ENCODE measurements at regions not wholly inside any gene's neighbourhood (a gene's known extent, or its start where the extent isn't known, plus 50 kb on each side); places are given as distances from the start of the nearest gene placed in this dataset.

DNA sequence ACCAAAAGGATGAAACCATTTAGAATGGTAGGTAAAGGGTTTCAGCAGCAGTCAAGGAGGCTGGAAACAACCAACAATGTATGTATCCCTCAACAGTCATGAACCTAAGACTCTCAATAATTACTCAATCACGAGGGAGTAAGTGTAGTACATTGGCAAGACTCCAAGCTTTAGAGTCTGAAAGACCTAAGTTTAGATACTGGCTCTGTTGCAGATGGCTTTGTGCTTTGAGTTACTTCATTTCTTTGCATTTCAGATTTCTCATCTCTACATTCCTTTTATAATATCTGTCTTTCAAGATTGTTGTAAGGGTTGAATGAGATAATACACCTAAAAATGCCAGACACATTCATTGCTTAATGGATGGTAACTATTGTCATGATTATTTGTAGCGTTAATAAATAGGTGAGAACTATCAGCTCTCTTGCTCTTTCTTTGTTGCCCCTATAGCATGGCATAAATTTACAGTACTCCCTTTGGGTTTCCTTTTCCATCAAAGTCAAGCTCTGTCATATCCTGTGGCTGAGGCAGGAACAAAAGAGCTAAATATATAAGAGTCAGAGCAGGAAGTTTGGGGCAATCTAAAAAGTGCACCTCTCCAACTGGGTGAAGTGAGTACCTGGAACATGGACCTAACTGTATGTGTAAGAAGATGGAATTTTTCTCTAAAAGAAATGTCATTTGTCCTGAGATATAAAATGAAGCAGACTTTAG is 228.2 kb upstream of the ZC3H12C start:
- Mint-ChIP-seq H3K27ac (no peak overlapping the region), H3K4me3 (no peak overlapping the region)
- intact Hi-C loops (cut with micrococcal nuclease) = no loop called here

DNA sequence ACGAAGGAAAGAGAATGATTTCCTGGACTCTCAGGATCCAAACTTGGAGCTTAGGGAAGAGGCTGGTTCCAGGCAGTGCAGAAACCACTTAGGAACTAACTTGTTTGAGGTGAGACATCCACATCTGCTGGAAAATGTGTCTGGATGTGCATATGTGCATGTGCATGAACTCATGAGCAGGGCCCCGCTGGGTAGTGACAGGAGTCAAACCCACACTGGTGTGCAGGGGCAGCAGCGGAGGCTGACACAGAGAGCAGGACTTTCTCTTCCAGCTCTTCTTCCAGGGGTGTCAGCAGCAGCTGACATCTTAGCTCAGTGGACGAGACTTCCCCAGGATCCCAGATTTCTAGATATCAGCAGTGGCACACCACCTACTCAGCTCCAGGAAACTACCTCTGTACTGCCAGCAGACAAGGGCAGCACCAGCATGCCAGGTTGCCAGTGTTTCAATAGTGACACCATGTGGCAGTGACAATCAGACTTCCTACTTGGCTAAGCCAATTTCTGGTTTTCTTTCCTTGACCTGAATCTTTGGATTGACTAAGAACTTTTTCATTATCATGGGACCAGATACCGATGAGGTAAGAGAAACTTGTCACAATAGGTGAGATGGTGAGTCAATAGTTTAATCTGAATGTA is 227.5 kb upstream of the ZC3H12C start:
- Mint-ChIP-seq H3K36me3 (ENCODE audit: low read depth) (no peaks in the 10 kb centered on the region), H3K4me1 (ENCODE audit: low read depth) (no peaks in the 10 kb centered on the region), H3K4me3 (no peak overlapping the region), H3K27ac (no peak overlapping the region), H3K9me3 (no peaks in the 10 kb centered on the region), H3K27me3 (no peaks in the 10 kb centered on the region)
- intact Hi-C loops (cut with micrococcal nuclease) = no loop called here

More for the DNA sequence above, 228.2 kb upstream of the ZC3H12C start:
- Mint-ChIP-seq H3K36me3 (ENCODE audit: low read depth) (no peaks in the 10 kb centered on the region), H3K9me3 (no peaks in the 10 kb centered on the region), H3K27me3 (no peaks in the 10 kb centered on the region), H3K4me1 (ENCODE audit: low read depth) (no peaks in the 10 kb centered on the region)

DNA sequence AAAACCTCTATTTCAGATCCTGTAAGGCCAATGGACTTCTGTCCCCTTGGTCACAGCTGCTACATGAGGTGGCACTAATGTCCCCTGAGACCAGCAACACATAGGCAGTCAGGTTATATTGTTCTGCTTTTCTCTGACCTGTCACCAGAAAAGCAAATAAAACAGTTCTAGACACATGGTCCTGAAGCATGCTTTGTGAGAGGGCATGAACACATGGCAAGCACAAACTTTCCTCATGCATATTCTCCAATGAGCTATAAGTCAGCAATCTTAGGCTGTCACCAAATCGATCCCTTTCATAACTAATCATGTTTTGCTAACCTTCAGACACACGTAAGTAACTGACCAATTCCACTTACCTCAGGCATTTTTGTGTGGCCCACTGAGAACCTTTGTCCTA is 225.4 kb upstream of the ZC3H12C start:
- Mint-ChIP-seq H3K27ac (no peak overlapping the region), H3K9me3 (no peaks in the 10 kb centered on the region), H3K4me1 (ENCODE audit: low read depth) (no peaks in the 10 kb centered on the region), H3K36me3 (ENCODE audit: low read depth) (no peaks in the 10 kb centered on the region), H3K27me3 (no peaks in the 10 kb centered on the region), H3K4me3 (no peak overlapping the region)
- intact Hi-C loops (cut with micrococcal nuclease) = no loop called here

DNA sequence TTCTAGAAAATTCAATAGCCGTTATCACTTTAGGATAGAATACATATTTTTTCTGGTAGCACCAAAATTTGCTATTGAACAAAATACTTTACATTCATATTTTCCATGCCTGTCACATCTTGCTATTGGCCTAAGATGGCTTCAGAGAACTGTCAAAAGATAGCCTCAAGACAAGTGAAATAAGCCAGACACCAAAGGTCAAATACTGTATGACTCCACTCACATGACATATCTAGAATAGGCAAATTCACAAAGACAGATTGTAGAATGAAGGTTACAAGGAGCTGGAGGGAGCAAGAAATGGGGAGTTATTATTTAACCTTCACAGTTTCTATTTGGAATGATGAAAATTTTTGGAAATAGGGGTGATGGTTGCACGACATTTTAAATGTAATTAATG is 223.7 kb upstream of the ZC3H12C start:
- Mint-ChIP-seq H3K4me3 (no peak overlapping the region), H3K4me1 (ENCODE audit: low read depth) (no peaks in the 10 kb centered on the region), H3K36me3 (ENCODE audit: low read depth) (no peaks in the 10 kb centered on the region), H3K27ac (no peak overlapping the region), H3K27me3 (no peaks in the 10 kb centered on the region), H3K9me3 (no peaks in the 10 kb centered on the region)
- intact Hi-C loops (cut with micrococcal nuclease) = no loop called here

DNA sequence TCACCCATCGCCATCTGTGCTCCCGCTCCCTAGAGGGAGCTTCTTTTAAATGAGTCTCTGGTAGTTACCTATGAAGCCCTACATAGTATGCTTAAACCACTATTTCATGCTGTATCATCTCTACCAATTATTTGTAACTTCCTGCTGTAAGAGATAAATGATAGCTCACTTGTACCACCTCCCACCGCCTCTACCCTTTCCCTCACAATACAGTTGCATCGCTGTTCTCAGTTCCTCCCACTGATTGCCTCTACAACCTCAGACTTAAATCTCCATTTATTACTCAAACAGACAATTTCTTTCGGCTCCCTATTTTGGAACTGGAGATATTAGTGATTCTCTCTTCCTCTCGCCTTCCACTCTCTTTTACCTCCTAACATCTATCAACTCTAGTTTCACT is 222.9 kb upstream of the ZC3H12C start:
- intact Hi-C loops (cut with micrococcal nuclease) = no loop called here
- Mint-ChIP-seq H3K36me3 (ENCODE audit: low read depth) (no peaks in the 10 kb centered on the region), H3K27me3 (no peaks in the 10 kb centered on the region), H3K9me3 (no peaks in the 10 kb centered on the region), H3K27ac (no peak overlapping the region), H3K4me1 (ENCODE audit: low read depth) (no peaks in the 10 kb centered on the region), H3K4me3 (no peak overlapping the region)

DNA sequence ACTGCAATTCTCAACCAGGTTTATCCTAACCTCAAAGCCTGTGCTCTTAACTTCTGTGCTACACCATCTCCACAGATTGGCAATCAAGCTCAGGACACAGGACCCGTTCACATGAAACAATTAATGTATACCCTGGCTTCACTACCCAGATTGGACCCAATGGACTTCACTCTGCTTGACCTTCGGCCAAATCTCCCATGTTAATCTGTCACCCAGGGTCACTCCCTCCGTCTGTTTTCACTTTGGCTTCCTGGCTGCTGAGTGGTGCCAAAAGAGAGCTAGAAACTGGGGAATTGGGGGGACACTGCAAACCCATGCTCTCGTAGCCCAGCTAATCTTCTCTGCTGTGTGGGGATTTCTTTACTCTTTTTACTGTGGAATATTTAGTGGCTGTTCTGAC is 216.1 kb upstream of the ZC3H12C start:
- intact Hi-C loops (cut with micrococcal nuclease) = no loop called here
- H3K36me3 Mint-ChIP-seq (ENCODE audit: low read depth) = no peaks in the 10 kb centered on the region
- no peak overlapping the region for H3K27ac Mint-ChIP-seq
- no peaks in the 10 kb centered on the region for H3K9me3 Mint-ChIP-seq
- H3K4me3 Mint-ChIP-seq = no peak overlapping the region
- no peaks in the 10 kb centered on the region for H3K4me1 Mint-ChIP-seq (ENCODE audit: low read depth)
- no peaks in the 10 kb centered on the region for H3K27me3 Mint-ChIP-seq

DNA sequence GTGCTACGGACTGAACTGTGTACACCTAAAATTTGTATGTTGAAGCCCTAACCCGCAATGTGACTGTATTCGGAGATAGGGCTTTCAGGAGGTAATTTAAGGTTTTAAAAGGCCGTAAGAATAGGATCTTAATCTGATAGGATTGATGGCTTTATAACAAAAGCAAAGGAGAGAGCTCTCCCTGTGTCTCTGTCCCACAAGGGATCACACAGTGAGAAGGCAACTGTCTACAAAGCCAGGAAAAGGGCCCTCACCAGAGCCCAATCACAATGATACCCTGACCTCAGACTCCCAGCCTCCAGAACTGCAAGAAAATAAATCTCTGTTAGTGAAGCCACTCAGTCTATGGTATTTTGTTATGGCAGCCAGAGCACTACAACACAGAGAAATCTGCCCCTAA is 208.7 kb upstream of the ZC3H12C start:
- H3K27me3 Mint-ChIP-seq = no peaks in the 10 kb centered on the region
- no peaks in the 10 kb centered on the region for H3K36me3 Mint-ChIP-seq (ENCODE audit: low read depth)
- no peak overlapping the region for H3K27ac Mint-ChIP-seq
- H3K4me3 Mint-ChIP-seq = no peak overlapping the region
- intact Hi-C loops (cut with micrococcal nuclease) = no loop called here
- H3K9me3 Mint-ChIP-seq = no peaks in the 10 kb centered on the region
- no peaks in the 10 kb centered on the region for H3K4me1 Mint-ChIP-seq (ENCODE audit: low read depth)

DNA sequence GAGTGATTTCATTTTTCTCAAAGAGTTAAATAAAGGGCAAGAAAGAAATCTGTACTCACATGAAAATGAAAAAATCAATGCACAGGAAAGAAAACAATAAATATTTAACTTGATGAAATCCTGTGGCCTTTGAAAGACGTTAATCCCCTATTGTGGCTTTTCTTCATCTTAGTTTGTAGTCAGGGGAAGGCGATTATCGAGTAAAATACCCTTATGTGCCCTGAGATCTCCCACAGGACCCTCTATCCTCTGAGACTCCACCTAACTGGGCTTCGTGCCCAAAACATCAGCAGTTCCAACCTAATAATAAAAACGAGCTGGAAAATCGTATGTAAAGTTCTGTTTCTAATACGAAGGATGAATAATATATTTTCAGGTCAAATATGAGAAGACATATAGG is 208.2 kb upstream of the ZC3H12C start:
- no peaks in the 10 kb centered on the region for H3K36me3 Mint-ChIP-seq (ENCODE audit: low read depth)
- H3K27me3 Mint-ChIP-seq = no peaks in the 10 kb centered on the region
- no peaks in the 10 kb centered on the region for H3K9me3 Mint-ChIP-seq
- H3K4me3 Mint-ChIP-seq = no peak overlapping the region
- H3K27ac Mint-ChIP-seq = no peak overlapping the region
- intact Hi-C loops (cut with micrococcal nuclease) = no loop called here
- H3K4me1 Mint-ChIP-seq (ENCODE audit: low read depth) = no peaks in the 10 kb centered on the region

DNA sequence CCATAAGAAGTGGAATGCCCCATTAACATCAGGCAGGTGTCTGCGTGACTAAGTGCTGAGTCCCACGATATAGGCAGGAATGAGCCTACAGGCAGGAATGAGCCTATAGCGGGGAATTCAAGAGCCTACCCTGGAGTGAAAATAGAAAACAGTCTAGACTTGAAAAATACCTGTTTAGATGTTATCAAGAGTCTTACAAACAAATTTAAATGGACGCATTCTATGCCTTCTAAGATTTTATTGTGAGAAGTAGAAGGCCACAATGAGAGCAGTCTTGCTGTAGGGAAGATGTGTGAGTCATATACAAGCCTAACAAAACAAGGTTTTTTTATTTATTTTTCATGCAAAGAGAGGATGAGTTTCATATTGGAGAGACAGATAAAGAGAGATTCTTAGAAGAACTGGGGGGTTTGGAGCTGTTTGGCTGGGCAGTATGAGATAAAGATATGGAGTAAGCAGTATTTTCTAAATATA is 200.8 kb upstream of the ZC3H12C start:
- no peaks in the 10 kb centered on the region for H3K9me3 Mint-ChIP-seq
- H3K27ac Mint-ChIP-seq = no peak overlapping the region
- no peaks in the 10 kb centered on the region for H3K27me3 Mint-ChIP-seq
- intact Hi-C loops (cut with micrococcal nuclease) = no loop called here
- H3K4me3 Mint-ChIP-seq = no peak overlapping the region
- H3K4me1 Mint-ChIP-seq (ENCODE audit: low read depth) = no peaks in the 10 kb centered on the region
- no peaks in the 10 kb centered on the region for H3K36me3 Mint-ChIP-seq (ENCODE audit: low read depth)

DNA sequence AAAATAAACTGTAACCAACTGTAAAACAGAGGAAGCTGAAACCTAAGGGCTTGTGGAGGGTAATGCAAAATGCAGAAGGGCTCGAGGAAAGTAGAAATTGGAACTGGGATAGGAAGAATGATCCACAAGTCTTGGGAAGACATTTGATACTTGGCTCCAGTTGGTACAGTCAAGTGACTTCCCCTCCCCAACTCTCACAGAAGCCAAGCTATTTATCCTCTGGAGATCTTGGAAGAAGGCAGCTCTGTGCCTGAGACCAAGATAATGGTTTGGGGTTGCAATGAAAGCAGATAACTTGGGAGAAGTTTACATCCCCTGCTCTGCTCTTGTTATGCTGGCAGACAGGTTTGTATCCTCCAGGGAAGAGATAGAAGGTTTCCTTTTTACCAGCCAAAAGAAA is 198.9 kb upstream of the ZC3H12C start:
- no peaks in the 10 kb centered on the region for H3K4me1 Mint-ChIP-seq (ENCODE audit: low read depth)
- H3K9me3 Mint-ChIP-seq = peaks cover 15% of the 10 kb centered on the region
- intact Hi-C loops (cut with micrococcal nuclease) = no loop called here
- no peak overlapping the region for H3K4me3 Mint-ChIP-seq
- no peak overlapping the region for H3K27ac Mint-ChIP-seq
- H3K27me3 Mint-ChIP-seq = no peaks in the 10 kb centered on the region
- H3K36me3 Mint-ChIP-seq (ENCODE audit: low read depth) = no peaks in the 10 kb centered on the region

DNA sequence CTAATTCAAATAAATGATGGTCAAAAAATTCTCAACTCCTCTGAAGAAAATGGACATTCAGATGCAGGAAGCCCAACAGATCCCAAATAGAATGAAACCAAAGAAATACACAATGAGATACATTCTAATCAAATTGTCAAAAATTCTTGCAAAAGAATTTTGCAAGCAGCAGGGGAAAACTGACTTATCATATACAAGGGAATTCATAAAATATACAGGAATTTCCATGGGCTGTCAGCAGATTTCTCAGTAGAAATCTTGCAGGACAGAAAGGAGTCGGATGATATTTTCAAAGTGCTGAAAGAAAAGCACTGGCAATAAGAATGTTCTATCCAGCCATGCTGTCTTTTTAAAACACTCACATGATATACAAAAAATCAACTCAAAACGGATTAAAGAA is 194.6 kb upstream of the ZC3H12C start:
- Mint-ChIP-seq H3K9me3 (peaks cover 48% of the 10 kb centered on the region), H3K36me3 (ENCODE audit: low read depth) (no peaks in the 10 kb centered on the region), H3K4me3 (no peak overlapping the region), H3K27me3 (no peaks in the 10 kb centered on the region), H3K27ac (no peak overlapping the region), H3K4me1 (ENCODE audit: low read depth) (no peaks in the 10 kb centered on the region)
- intact Hi-C loops (cut with micrococcal nuclease) = no loop called here

DNA sequence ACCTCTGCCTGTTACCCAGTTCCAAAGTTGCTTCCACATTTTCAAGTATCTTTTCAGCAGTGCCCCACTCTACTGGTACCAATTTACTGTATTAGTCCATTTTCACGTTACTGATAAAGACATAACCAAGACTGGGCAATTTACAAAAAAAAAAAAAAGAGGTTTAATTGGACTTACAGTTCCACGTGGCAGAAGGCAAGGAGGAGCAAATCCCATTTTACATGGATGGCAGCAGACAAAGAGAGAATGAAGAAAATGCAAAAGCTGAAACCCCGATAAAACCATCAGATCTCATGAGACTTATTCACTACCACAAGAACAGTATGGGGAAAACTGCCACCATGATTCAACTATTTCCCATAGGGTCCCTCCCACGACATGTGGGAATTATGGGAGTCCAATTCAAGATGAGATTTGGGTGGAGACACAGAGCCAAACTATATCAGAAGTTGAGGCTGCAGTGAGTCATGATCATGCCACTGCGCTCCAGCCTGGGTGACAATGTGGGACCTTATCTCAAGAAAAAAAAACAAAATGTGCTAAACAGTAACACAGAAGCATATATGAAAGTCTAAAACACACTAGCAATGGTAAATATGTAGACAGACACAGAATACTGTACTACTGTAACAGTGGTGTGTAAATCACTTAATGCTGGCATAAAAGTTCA is 190.3 kb upstream of the ZC3H12C start:
- no peaks in the 10 kb centered on the region for H3K27me3 Mint-ChIP-seq
- no peaks in the 10 kb centered on the region for H3K4me1 Mint-ChIP-seq (ENCODE audit: low read depth)
- H3K4me3 Mint-ChIP-seq = no peak overlapping the region
- no peak overlapping the region for H3K27ac Mint-ChIP-seq
- H3K9me3 Mint-ChIP-seq = peaks cover 46% of the 10 kb centered on the region
- intact Hi-C loops (cut with micrococcal nuclease) = no loop called here
- no peaks in the 10 kb centered on the region for H3K36me3 Mint-ChIP-seq (ENCODE audit: low read depth)

DNA sequence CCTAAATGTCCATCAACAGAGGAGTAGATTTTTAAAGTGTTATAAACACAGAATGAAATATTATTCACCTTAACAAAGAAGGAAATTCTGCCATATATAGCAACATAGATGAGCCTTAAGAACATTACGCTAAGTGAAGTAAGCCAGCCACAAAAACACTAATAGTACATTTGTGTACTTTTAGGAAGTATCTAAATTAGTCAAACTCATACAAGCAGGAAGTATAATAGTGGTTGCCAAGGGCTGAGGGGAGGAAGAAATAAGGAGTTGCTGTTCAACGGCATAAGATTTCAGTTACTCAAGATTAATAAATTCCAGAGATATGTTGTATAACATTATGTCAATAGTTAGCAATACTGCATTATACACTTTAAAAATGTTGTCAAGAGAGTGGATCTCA is 181.7 kb upstream of the ZC3H12C start:
- intact Hi-C loops (cut with micrococcal nuclease) = no loop called here
- no peaks in the 10 kb centered on the region for H3K27me3 Mint-ChIP-seq
- H3K4me3 Mint-ChIP-seq = no peak overlapping the region
- no peaks in the 10 kb centered on the region for H3K4me1 Mint-ChIP-seq (ENCODE audit: low read depth)
- no peak overlapping the region for H3K27ac Mint-ChIP-seq
- peaks cover 8% of the 10 kb centered on the region for H3K9me3 Mint-ChIP-seq
- H3K36me3 Mint-ChIP-seq (ENCODE audit: low read depth) = no peaks in the 10 kb centered on the region

DNA sequence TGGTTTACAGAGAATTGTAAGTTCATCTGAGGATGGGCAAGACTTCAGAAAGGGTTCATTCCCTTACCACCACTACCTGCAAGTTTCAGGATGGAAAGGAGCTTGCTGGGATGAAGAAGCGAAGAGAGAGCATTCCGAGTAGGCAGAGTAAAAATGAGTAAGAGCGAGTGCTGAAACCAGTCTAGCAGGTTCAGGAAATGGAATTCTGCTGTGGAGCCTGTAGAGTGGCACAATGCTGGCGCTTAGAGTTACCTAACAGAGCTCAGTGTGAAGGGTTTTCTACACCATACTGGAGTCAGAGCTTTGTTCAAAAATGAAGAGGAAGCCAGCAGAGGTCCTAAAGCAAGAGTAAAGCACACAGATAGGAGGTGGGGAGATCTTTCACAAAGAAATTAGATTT is 179.2 kb upstream of the ZC3H12C start:
- Mint-ChIP-seq H3K36me3 (ENCODE audit: low read depth) (no peaks in the 10 kb centered on the region), H3K27me3 (no peaks in the 10 kb centered on the region), H3K4me1 (ENCODE audit: low read depth) (no peaks in the 10 kb centered on the region), H3K9me3 (peaks cover 8% of the 10 kb centered on the region), H3K4me3 (no peak overlapping the region), H3K27ac (no peak overlapping the region)
- intact Hi-C loops (cut with micrococcal nuclease) = no loop called here
